ENCODE measurements at regions not wholly inside any gene's neighbourhood (a gene's known extent, or its start where the extent isn't known, plus 50 kb on each side); places are given as distances from the start of the nearest gene placed in this dataset.

GRCh38 chr7:118572604-118573003, 348.1 kb downstream of the ANKRD7 start:
- no peak for DNase-seq (ENCODE audit: low read depth, low spot score)

- no peak for DNase-seq (ENCODE audit: low read depth, low spot score)
Measured at GRCh38 chr7:118573085-118573484, 348.6 kb downstream of the ANKRD7 start.

GRCh38 chr7:118575393-118575948, 351.0 kb downstream of the ANKRD7 start:
- no peak for DNase-seq (ENCODE audit: low read depth, low spot score)

- DNase-seq (ENCODE audit: low read depth, low spot score): no peak
Measured at GRCh38 chr7:118580743-118581382, 356.4 kb downstream of the ANKRD7 start.

GRCh38 chr7:118583641-118584040, 359.1 kb downstream of the ANKRD7 start:
- DNase-seq (ENCODE audit: low read depth, low spot score): no peak

- DNase-seq (ENCODE audit: low read depth, low spot score): no peak
Measured at GRCh38 chr7:118586248-118586647, 361.7 kb downstream of the ANKRD7 start.

GRCh38 chr7:118590107-118590506, 365.6 kb downstream of the ANKRD7 start:
- no peak for DNase-seq (ENCODE audit: low read depth, low spot score)

GRCh38 chr7:118602090-118602489, 377.6 kb downstream of the ANKRD7 start:
- no peak for DNase-seq (ENCODE audit: low read depth, low spot score)

GRCh38 chr7:118606602-118607001, 382.1 kb downstream of the ANKRD7 start:
- DNase-seq (ENCODE audit: low read depth, low spot score): no peak

- no peak for DNase-seq (ENCODE audit: low read depth, low spot score)
Measured at GRCh38 chr7:118609207-118609606, 384.7 kb downstream of the ANKRD7 start.

GRCh38 chr7:118615681-118616080, 391.2 kb downstream of the ANKRD7 start:
- no peak for DNase-seq (ENCODE audit: low read depth, low spot score)

GRCh38 chr7:118621810-118622360, 397.4 kb downstream of the ANKRD7 start:
- DNase-seq (ENCODE audit: low read depth, low spot score): no peak

GRCh38 chr7:118626739-118627138, 402.2 kb downstream of the ANKRD7 start:
- no peak for DNase-seq (ENCODE audit: low read depth, low spot score)

GRCh38 chr7:118627467-118627866, 403.0 kb downstream of the ANKRD7 start:
- no peak for DNase-seq (ENCODE audit: low read depth, low spot score)

GRCh38 chr7:118629898-118630438, 405.5 kb downstream of the ANKRD7 start:
- DNase-seq (ENCODE audit: low read depth, low spot score): no peak

GRCh38 chr7:118642396-118642795, 417.9 kb downstream of the ANKRD7 start:
- no peak for DNase-seq (ENCODE audit: low read depth, low spot score)

- DNase-seq (ENCODE audit: low read depth, low spot score): no peak
Measured at GRCh38 chr7:118644346-118644745, 419.8 kb downstream of the ANKRD7 start.

- no peak for DNase-seq (ENCODE audit: low read depth, low spot score)
Measured at GRCh38 chr7:118648002-118648401, 423.5 kb downstream of the ANKRD7 start.

- no peak for DNase-seq (ENCODE audit: low read depth, low spot score)
Measured at GRCh38 chr7:118657391-118658005, 433.0 kb downstream of the ANKRD7 start.

GRCh38 chr7:118662266-118662665, 437.8 kb downstream of the ANKRD7 start:
- no peak for DNase-seq (ENCODE audit: low read depth, low spot score)

- DNase-seq (ENCODE audit: low read depth, low spot score): no peak
Measured at GRCh38 chr7:118664498-118664897, 440.0 kb downstream of the ANKRD7 start.

- DNase-seq (ENCODE audit: low read depth, low spot score): no peak
Measured at GRCh38 chr7:118671149-118671548, 446.6 kb downstream of the ANKRD7 start.

- no peak for DNase-seq (ENCODE audit: low read depth, low spot score)
Measured at GRCh38 chr7:118684796-118685195, 460.3 kb downstream of the ANKRD7 start.
